GM12878 (cell line): ENCODE measurements at regions not wholly inside any gene's neighbourhood (a gene's known extent, or its start where the extent isn't known, plus 50 kb on each side); places are given as distances from the start of the nearest gene placed in this dataset.

Experiments
- ATAC-seq: fragments of 200-7000 bp; cut with Tn5 transposase; 3 replicates; pipeline ENCODE4 v1.9.1; 2020; ENCODE audit warnings: mild to moderate bottlenecking, moderate library complexity
- BruUV-seq: library from RNA; stranded (reverse); fragments of 400-500 nt; replicated peaks from 2 replicates; lab custom pipeline; 2021; lab: Mats Ljungman, UMichigan
- CTCF ChIA-PET: fragments of 300-600 bp; sonication (Branson Sonifier 250); formaldehyde crosslinking; extraction: SDS; loops from one replicate; lab custom pipeline; 2021; ENCODE audit warnings: inconsistent platforms; lab: Yijun Ruan, JAX
- POLR2A ChIA-PET: fragments of 350-600 bp; formaldehyde crosslinking; extraction: SDS; loops from one replicate; lab custom pipeline; 2021; ENCODE audit warnings: inconsistent platforms; lab: Charles Lee
- RAD21 ChIA-PET: fragments of 300-600 bp; sonication (Branson Sonifier 250); formaldehyde crosslinking; loops from one replicate; lab custom pipeline; 2023; ENCODE audit warnings: antibody characterized with exemption; ENCODE audit not compliant: unreplicated experiment; lab: Charles Lee
- SMC1A ChIA-PET: fragments of 300-600 bp; sonication (Branson Sonifier 250); formaldehyde crosslinking; loops from one replicate; lab custom pipeline; 2023; ENCODE audit not compliant: unreplicated experiment, uncharacterized antibody; lab: Charles Lee
- DNase-seq: peaks from one replicate; pipeline ENCODE4 v3.0.0-alpha.2; 2011; ENCODE audit warnings: low read depth, low spot score
- FAIRE-seq: peaks from 3 replicates; lab custom pipeline; 2011; peaks lifted over from hg19 to GRCh38; lab: Jason Lieb, UNC
- H2AFZ ChIP-seq: 2 replicates; pipeline ENCODE4 v1.6.0; 2011; ENCODE audit warnings: low read depth, low read length, control low read depth; ENCODE audit not compliant: control insufficient read depth
- H3K27ac ChIP-seq: 2 replicates; pipeline ENCODE4 v1.5.1; 2011; ENCODE audit warnings: control low read depth; ENCODE audit not compliant: control insufficient read depth, insufficient read depth
- H3K27me3 ChIP-seq, 2 experiments: replicated peaks in 1 of 2; 2 replicates each; pipeline versions ENCODE4 v1.6.0 to v1.6.1; 2011; ENCODE audit warnings: low read length in 1 of 2; ENCODE audit not compliant: control insufficient read depth in 2 of 2, insufficient read depth in 2 of 2
- H3K36me3 ChIP-seq, 2 experiments: 2 replicates each; pipeline ENCODE4 v1.5.1; 2011; ENCODE audit warnings: low read length in 1 of 2; ENCODE audit not compliant: control insufficient read depth in 2 of 2, insufficient read depth in 2 of 2
- H3K4me1 ChIP-seq: 2 replicates; pipeline ENCODE4 v1.6.1; 2011; ENCODE audit warnings: mild to moderate bottlenecking, low read length, moderate library complexity, mixed read lengths; ENCODE audit not compliant: control insufficient read depth, insufficient read depth
- H3K4me2 ChIP-seq: 2 replicates; pipeline ENCODE4 v1.6.0; 2011; ENCODE audit warnings: control low read depth; ENCODE audit not compliant: control insufficient read depth, insufficient read depth
- H3K4me3 ChIP-seq: fragments of 200-600 bp; sonication (generic); 2 replicates; pipeline ENCODE4 v1.5.1; 2016
- H3K79me2 ChIP-seq: 2 replicates; pipeline ENCODE4 v1.6.0; 2011; ENCODE audit warnings: low read length; ENCODE audit not compliant: control insufficient read depth, insufficient read depth
- H3K9ac ChIP-seq: 2 replicates; pipeline ENCODE4 v1.8.0; 2011; ENCODE audit warnings: low read length, control low read depth, mixed read lengths; ENCODE audit not compliant: control insufficient read depth, insufficient read depth
- H3K9me3 ChIP-seq: replicated peaks from 3 replicates; pipeline ENCODE4 v1.5.1; 2011; ENCODE audit warnings: mild to moderate bottlenecking, low read length; ENCODE audit not compliant: control insufficient read depth, insufficient read depth
- H4K20me1 ChIP-seq: 2 replicates; pipeline ENCODE4 v1.6.0; 2011; ENCODE audit not compliant: control insufficient read depth, insufficient read depth
- DPF2 ChIP-seq: fragments of 450-650 bp; IDR thresholded peaks from 2 replicates; pipeline ENCODE4 v1.6.1; 2017; ENCODE audit warnings: mild to moderate bottlenecking
- EZH2 ChIP-seq: IDR thresholded peaks from 2 replicates; pipeline ENCODE4 v1.6.1; 2012; ENCODE audit warnings: low read depth, mild to moderate bottlenecking, control low read depth, inconsistent platforms, low read length, borderline replicate concordance; ENCODE audit not compliant: control insufficient read depth
- GATAD2B ChIP-seq: fragments of 450-650 bp; conservative IDR thresholded peaks from 2 replicates; pipeline ENCODE4 v1.6.1; 2017; ENCODE audit warnings: low read depth, mild to moderate bottlenecking, moderate library complexity
- IKZF2 ChIP-seq, 2 experiments: fragments of 450-650 bp; IDR thresholded peaks; 2 replicates each; pipeline ENCODE4 v1.6.1; 2017; ENCODE audit warnings: mild to moderate bottlenecking in 2 of 2, moderate library complexity in 2 of 2
- JUND ChIP-seq: IDR thresholded peaks from 2 replicates; pipeline ENCODE4 v1.6.1; 2012; ENCODE audit warnings: low read depth, mild to moderate bottlenecking, low read length, improper control_type of control experiment, moderate library complexity
- LARP7 ChIP-seq: fragments of 450-650 bp; IDR thresholded peaks from 2 replicates; pipeline ENCODE4 v1.6.1; 2017; ENCODE audit warnings: mild to moderate bottlenecking
- MEF2B ChIP-seq: fragments of 450-650 bp; IDR thresholded peaks from 2 replicates; pipeline ENCODE4 v1.6.1; 2018; ENCODE audit warnings: mild to moderate bottlenecking, moderate library complexity; ENCODE audit not compliant: partially characterized antibody, poor library complexity, severe bottlenecking
- NR2F1 ChIP-seq: fragments of 450-650 bp; conservative IDR thresholded peaks from 2 replicates; pipeline ENCODE4 v1.6.1; 2017; ENCODE audit warnings: mild to moderate bottlenecking
- PML ChIP-seq: IDR thresholded peaks from 2 replicates; pipeline ENCODE4 v1.6.1; 2012; ENCODE audit warnings: low read length, inconsistent platforms
- POLR2AphosphoS2 ChIP-seq: IDR thresholded peaks from 2 replicates; pipeline ENCODE4 v1.6.1; 2011; ENCODE audit warnings: low read depth, mild to moderate bottlenecking, low read length, improper control_type of control experiment, moderate library complexity
- RAD21 ChIP-seq: IDR thresholded peaks from 2 replicates; pipeline ENCODE4 v1.6.1; 2011; ENCODE audit warnings: mild to moderate bottlenecking, low read depth, low read length, moderate library complexity; ENCODE audit not compliant: insufficient read depth
- SMC3 ChIP-seq: IDR thresholded peaks from 2 replicates; pipeline ENCODE4 v1.6.1; 2011; ENCODE audit warnings: low read length, improper control_type of control experiment, borderline replicate concordance
- SUPT20H ChIP-seq: IDR thresholded peaks from 2 replicates; pipeline ENCODE4 v1.6.1; 2011; ENCODE audit warnings: low read depth, mild to moderate bottlenecking, low read length, moderate library complexity, borderline replicate concordance; ENCODE audit not compliant: control insufficient read depth
- ZBED1 ChIP-seq: IDR thresholded peaks from 2 replicates; pipeline ENCODE4 v1.6.1; 2016; ENCODE audit warnings: borderline replicate concordance
- ZNF274 ChIP-seq: IDR thresholded peaks from one replicate; pipeline ENCODE4 v1.8.0; 2011; ENCODE audit not compliant: insufficient read length, insufficient read depth
- WGBS: methylation state at CpG from one replicate; pipeline ENCODE4 v1.1.6; 2016; ENCODE audit warnings: low lambda C conversion rate; ENCODE audit not compliant: insufficient replicate concordance, insufficient coverage; ENCODE audit errors: missing lambda C conversion rate; 5-methylcytosine and 5-hydroxymethylcytosine counted together
- in situ Hi-C: fragments of 300-500 bp; cut with MboI; formaldehyde crosslinking; loops from 9 replicates; pipeline ENCODE4 v1.14.3; 2018; ENCODE audit warnings: mixed read lengths
- intact Hi-C: fragments of 100-400 bp; cut with micrococcal nuclease; formaldehyde crosslinking; loops from one replicate; pipeline ENCODE4 v1.14.2; 2022; ENCODE audit not compliant: unreplicated experiment
- TF ChIP-seq, protein P1 (sequence below): fragments of 450-650 bp; IDR thresholded peaks from 2 replicates; pipeline ENCODE4 v1.6.1; 2017; ENCODE audit warnings: low read depth, mild to moderate bottlenecking, moderate library complexity

DNA sequence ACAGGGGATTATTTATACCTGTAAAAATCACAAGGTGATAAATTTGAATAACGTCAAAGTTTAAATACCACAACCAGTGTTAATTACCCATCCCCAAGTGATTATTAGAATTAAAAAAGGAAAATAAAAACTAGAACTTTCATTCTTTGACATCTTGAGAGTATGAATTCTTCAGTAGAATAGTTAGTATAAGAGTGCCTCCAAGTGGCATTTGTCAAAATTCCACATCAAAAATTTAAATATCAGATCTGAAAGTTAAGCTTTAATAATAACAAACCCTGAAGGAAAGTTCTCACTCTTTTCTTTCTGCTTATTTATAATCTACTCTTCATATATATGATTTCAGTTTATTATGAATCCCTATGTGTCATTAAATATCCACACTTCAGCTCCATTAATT lies 273.7 kb upstream of the KYNU start:
- Histone ChIP-seq H3K4me2 (no peak overlapping the region), H3K4me1 (no peaks in the 10 kb centered on the region), H3K9ac (no peak overlapping the region), H3K9me3 (no peaks in the 10 kb centered on the region), H3K79me2 (no peaks in the 10 kb centered on the region), H3K27me3 (no peaks in the 10 kb centered on the region), H3K36me3 (no peaks in the 10 kb centered on the region), H2AFZ (no peak overlapping the region), H3K4me3 (no peak overlapping the region), H4K20me1 (no peaks in the 10 kb centered on the region), H3K27ac (no peak overlapping the region)
- WGBS, result 0% methylated on average over 1 of the region's 1 CpG
- BruUV-seq, result no TSS peak
- in situ Hi-C loops, result no loop called here
- FAIRE-seq (peak; percentile 23), ATAC-seq (no peak), DNase-seq (no peak)
- peak; percentile 33 for TF ChIP-seq RAD21
- TF ChIP-seq SMC3, result peak; percentile 12; the same call in 1 of the 2 replicates
- TF ChIP-seq NR2F1, result no peak
- ChIA-PET POLR2A (no interaction called here), CTCF (interaction anchor here (1.2 to 1.4 kb wide), 2 partner anchors 8 to 317 kb away, joined by 3 to 7 read pairs; no protein-coding TSS in a partner anchor), SMC1A (interaction anchor here (1.0 kb wide), 1 partner anchor 18 kb away, joined by 4 read pairs; no protein-coding TSS in a partner anchor), RAD21 (interaction anchor here (0.7 kb wide), 2 partner anchors 98 to 1450 kb away, joined by 3 read pairs; no protein-coding TSS in a partner anchor)
- intact Hi-C loops, result loop anchor here (2.0 kb wide), 1 partner anchor 317 kb away; no protein-coding TSS in a partner anchor

DNA sequence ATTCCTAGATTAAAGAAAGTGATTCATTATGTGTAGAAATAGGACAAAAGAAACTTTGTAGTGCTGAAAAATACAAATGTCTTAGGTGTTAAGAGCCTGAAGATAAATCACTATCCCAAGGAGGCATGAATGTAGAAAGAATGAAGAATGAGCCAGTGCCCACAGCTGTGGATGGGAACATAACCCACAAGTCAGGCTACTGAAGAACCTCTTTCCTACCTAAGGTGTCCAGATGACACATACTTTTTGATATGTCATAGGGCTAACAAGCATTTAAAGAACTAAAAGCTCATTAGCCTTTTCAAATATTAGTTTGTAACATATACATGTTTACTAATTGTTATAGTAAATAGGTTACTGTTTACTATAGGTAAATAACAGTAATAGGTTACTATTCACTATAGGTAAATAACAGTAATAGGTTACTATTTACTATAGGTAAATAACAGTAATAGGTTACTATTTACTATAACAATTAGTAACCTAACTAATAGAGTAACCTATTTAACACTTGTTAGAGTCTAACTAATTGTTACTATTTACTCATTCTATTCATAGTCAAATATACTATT lies 275.0 kb upstream of the KYNU start:
- BruUV-seq, result no TSS peak
- ChIA-PET SMC1A (no interaction called here), CTCF (no interaction called here)
- Histone ChIP-seq H3K36me3 (no peaks in the 10 kb centered on the region), H3K9ac (no peak overlapping the region), H3K4me2 (no peak overlapping the region), H3K4me1 (no peaks in the 10 kb centered on the region), H3K79me2 (no peaks in the 10 kb centered on the region), H3K27me3 (no peaks in the 10 kb centered on the region), H4K20me1 (no peaks in the 10 kb centered on the region), H3K4me3 (no peak overlapping the region)
- no peak for ATAC-seq
- DNase-seq, result no peak
- TF ChIP-seq LARP7 (no peak), ZNF274 (no peak), MEF2B (no peak), GATAD2B (no peak), ZBED1 (no peak), DPF2 (no peak), JUND (no peak), SUPT20H (no peak), IKZF2 (IDR thresholded peaks at IDR 0.05) (no peak), EZH2 (no peak), SMC3 (no peak), POLR2AphosphoS2 (no peak), PML (no peak)
- TF ChIP-seq, protein P1, sequence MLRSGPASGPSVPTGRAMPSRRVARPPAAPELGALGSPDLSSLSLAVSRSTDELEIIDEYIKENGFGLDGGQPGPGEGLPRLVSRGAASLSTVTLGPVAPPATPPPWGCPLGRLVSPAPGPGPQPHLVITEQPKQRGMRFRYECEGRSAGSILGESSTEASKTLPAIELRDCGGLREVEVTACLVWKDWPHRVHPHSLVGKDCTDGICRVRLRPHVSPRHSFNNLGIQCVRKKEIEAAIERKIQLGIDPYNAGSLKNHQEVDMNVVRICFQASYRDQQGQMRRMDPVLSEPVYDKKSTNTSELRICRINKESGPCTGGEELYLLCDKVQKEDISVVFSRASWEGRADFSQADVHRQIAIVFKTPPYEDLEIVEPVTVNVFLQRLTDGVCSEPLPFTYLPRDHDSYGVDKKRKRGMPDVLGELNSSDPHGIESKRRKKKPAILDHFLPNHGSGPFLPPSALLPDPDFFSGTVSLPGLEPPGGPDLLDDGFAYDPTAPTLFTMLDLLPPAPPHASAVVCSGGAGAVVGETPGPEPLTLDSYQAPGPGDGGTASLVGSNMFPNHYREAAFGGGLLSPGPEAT, result no peak
- TF ChIP-seq, all 136 proteins: peak for 0
- Histone ChIP-seq H3K9me3 (no peaks in the 10 kb centered on the region), H3K27ac (no peak overlapping the region), H2AFZ (no peak overlapping the region)
- intact Hi-C loops, result loop anchor here (2.0 kb wide), 1 partner anchor 316 kb away; no protein-coding TSS in a partner anchor
- no peak for FAIRE-seq
- in situ Hi-C loops, result no loop called here
- ChIA-PET RAD21 (interaction anchor here (1.0 kb wide), 1 partner anchor 462 kb away, joined by 4 read pairs; no protein-coding TSS in a partner anchor), POLR2A (no interaction called here)
